SHP77 (cell line): ENCODE measurements at regions not wholly inside any gene's neighbourhood (a gene's known extent, or its start where the extent isn't known, plus 50 kb on each side); places are given as distances from the start of the nearest gene placed in this dataset.
"Not testable (repeated sequence)": the region's sequence is repeated elsewhere in the genome, so short reads cannot be mapped to it uniquely, and the experiment has no call there.

Experiments
- DNase-seq, 2 experiments: peaks; one replicate each; lab custom pipeline; 2025; lab: John Stamatoyannopoulos, UW

DNA sequence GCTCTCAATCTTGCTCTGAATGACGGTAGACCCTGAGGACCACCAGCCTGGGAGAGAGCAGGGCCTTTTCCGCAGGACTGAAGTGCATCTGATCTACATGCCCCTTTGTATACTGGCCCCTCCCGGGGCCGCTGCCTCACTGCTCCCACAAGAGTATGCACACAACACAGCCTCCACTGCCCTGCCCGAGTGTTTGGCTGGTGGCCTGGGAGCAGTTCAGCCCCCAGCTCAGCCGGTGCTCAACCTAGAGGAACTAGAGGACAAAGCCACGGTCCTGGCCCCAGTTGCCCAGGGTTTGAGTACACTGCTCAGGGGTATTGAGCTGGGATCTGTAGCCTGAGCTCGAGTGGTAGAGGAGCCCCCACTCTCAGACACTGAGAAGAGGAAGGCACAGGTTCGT, 118.9 kb upstream of the CAB39 start:
- DNase-seq: no peak

GRCh38 chr2:230594286-230594840, 118.3 kb upstream of the CAB39 start:
- no peak for DNase-seq

GRCh38 chr2:230599853-230600252, 112.8 kb upstream of the CAB39 start:
- DNase-seq: no peak

DNA sequence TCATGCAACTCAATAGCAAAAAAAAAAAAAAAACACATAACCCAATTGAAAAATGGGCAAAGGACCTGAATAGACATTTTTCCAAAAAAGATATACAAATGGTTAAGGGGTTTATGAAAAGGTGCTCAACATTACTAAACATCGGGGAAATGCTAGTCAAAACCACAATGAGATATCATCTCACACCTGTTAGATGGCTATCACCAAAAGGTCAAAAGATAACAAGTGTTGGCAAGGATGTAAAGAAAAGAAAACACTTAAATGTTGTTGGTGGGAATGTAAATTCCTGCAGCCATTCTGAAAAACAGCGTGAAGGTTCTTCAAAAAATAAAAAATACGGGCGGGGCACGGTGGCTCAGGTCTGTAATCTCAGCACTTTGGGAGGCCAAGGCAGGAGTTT, 112.4 kb upstream of the CAB39 start:
- no peak for DNase-seq

DNA sequence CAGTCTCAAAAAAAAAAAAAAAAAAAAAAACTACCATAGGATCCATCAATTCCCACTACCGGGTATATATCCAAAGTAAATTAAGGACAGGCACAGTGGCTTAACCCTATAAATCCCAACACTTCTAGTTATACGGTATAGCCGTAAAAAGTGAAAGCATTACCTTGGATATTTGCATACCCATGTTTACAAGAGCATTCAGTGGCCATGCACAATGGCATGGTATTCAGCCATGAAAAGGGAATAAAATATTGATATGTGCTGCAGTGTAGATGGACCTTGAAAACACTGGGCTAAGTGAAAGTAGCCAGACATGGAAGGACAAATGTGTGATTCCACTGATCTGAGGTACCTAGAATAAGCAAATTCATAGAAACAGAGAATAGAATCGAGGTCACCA, 111.8 kb upstream of the CAB39 start:
- DNase-seq: no peak

GRCh38 chr2:230601510-230601909, 111.1 kb upstream of the CAB39 start:
- DNase-seq: no peak

DNA sequence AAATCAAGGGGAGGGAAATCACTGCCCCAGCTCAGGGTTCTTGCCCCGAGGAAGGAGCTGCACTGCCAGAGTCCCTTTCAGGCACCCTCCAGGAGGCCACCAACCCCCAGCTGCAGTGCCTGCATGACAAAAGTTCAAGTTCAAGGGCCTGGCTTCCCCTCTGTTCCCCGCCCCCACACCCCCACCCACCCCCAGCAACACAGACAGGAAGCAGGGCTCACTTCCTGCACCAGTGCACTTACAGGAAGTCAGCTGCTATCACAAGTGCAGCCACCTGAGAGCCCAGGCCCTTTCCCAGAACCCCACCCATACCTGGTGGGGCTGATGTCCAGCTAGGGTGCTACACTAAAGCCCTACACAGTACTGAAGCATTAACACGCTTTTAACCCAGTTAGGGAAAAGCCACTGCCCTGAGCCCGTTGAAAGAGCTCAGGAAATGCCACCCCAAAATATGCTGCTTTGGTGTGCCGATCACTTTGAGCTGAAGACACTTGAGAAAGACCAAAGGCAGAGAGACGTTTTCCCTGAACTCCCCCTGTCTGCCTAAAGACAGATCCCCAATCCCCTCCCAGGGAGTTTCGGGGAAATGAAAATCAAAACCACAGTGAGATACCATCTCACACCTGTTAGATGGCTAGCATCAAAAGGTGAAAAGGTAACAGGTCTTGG, 109.9 kb upstream of the CAB39 start:
- no peak for DNase-seq

DNA sequence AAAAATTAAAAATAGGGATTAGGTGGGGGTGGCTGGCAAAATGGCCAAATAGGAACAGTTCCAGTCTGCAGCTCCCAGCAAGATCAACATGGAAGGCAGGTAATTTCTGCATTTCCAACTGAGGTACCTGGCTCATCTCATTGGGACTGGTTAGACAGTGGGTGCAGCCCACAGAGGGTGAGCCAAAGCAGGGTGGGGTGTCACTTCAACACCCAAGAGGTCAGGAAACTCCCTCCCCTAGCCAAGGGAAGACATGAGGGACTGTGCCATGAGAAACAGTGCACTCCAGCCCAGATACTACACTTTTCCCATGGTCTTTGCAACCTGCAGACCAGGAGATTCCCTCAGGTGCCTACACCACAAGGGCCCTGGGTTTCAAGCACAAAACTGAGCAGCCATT, 109.3 kb upstream of the CAB39 start:
- DNase-seq: not testable (repeated sequence)

DNA sequence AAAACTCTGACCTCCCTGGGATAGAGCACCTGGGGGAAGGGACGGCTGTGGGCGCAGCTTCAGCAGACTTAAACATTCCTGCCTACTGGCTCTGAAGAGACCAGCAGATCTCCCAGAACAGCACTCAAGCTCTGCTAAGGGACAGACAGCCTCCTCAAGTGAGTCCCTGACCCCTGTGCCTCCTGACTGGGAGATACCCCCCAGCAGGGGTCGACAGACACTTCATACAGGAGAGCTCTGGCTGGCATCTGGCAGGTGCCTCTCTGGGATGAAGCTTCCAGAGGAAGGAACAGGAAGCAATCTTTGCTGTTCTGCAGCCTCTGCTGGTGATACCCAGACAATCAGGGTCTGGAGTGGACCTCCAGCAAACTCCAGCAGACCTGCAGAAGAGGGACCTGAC, 108.5 kb upstream of the CAB39 start:
- DNase-seq: not testable (repeated sequence)

- DNase-seq: no peak
Measured at GRCh38 chr2:230614040-230614439, 98.6 kb upstream of the CAB39 start.

GRCh38 chr2:230614913-230615332, 97.7 kb upstream of the CAB39 start:
- no peak for DNase-seq

DNA sequence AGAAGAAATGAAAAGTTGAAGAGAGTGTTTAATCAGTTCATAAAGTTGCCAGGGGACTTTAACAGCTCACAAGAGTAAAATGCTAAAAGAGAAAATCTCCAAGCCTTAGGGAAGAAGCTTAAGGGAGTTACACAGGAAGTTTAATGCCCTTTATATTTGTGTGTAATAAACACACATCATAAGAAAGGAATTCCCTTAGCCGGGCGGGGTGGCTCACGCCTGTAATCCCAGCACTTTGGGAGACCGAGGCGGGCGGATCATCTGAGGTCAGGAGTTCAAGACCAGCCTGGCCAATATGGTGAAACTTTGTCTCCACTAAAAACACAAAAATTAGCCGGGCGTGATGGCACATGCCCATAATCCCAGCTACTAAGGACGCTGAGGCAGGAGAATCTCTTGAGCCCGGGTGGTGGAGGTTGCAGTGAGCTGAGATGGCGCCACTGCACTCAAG, 95.4 kb upstream of the CAB39 start:
- DNase-seq: not testable (repeated sequence)

GRCh38 chr2:230619491-230619890, 93.2 kb upstream of the CAB39 start:
- no peak for DNase-seq

- DNase-seq: not testable (repeated sequence)
Measured at GRCh38 chr2:230625220-230625619, 87.4 kb upstream of the CAB39 start.

- not testable (repeated sequence) for DNase-seq
Measured at GRCh38 chr2:230627091-230627490, 85.6 kb upstream of the CAB39 start.

GRCh38 chr2:230627806-230628724, 84.6 kb upstream of the CAB39 start:
- DNase-seq: no peak

DNA sequence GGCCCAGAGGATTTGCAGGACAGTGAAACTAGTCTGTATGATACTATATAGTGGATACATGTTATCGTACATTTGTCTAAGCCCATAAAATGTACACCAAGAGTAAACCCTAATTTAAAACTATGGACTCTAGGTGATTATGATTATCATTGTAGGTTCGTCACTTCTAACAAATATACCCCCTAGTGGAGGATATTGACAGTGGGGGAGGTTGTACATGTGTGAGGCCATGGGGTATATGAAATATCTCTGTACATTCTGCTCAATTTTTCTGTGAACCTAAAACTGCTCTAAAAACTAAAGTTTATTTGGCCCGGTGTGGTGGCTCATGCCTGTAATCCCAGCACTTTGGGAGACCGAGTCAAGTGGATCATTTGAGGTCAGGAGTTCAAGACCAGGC, 81.2 kb upstream of the CAB39 start:
- DNase-seq: no peak

DNA sequence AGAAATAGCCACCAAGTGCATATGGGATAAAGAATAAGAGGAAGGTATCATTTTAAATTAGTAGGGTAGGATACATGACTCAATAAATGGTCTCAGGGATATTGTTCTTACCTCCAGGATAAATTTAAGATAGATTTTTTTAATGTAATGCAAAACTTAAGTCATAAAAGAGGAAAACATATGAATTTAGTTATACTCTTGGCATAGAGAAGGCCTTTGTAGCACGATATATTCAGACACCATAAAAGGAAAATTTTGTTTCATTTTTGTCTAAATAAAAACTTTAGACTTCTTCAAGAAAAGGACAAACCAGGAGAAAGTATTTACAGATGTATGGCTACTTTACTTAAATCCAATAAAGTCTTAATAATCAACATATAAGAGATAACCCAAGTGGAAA, 78.5 kb upstream of the CAB39 start:
- DNase-seq: no peak

DNA sequence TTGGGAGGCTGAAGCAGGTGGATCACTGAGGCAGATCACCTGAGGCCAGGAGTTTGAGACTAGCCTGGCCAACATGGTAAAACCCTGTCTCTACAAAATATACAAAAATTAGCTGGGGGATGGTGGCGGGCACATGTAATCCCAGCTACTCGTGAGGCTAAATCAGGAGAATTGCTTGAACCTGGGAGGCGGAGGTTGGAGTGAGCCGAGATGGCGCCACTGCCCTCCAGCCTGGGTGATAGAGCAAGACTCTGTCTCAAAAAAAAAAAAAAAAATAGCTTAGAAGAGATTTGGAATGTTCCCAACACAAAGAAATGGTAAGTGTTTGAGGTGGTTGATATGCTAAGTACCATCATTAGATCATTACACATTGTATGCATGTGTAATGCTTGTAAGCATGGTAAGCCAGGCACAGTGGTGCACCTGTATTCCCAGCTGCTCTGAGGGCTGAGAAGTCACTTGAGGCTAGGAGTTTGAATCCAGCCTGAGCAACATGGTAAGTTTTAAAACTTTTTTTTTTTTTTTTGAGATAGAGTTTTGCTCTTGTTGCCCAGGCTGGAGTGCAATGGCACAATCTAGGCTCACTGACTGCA, 77.8 kb upstream of the CAB39 start:
- DNase-seq: not testable (repeated sequence)

- DNase-seq: no peak
Measured at GRCh38 chr2:230636684-230637271, 75.9 kb upstream of the CAB39 start.

GRCh38 chr2:230637486-230637885, 75.2 kb upstream of the CAB39 start:
- DNase-seq: not testable (repeated sequence)

- DNase-seq: no peak
Measured at GRCh38 chr2:230640540-230641011, 72.1 kb upstream of the CAB39 start.
